ENCODE measurements at regions not wholly inside any gene's neighbourhood (a gene's known extent, or its start where the extent isn't known, plus 50 kb on each side); places are given as distances from the start of the nearest gene placed in this dataset.
A peak's percentile ranks its signal among the peaks of the same experiment; 100 is the strongest.
"Not testable (repeated sequence)": the region's sequence is repeated elsewhere in the genome, so short reads cannot be mapped to it uniquely, and the experiment has no call there.

- DNase-seq, result no peak
These were observed 160.2 kb downstream of the SH2D4B start for GRCh38 chr10:80697926-80698325.

- DNase-seq, result peak in 54 of 56 donors; percentile 14 to 84 (median 58)
These were observed 161.9 kb downstream of the SH2D4B start for GRCh38 chr10:80699602-80700039.

DNA sequence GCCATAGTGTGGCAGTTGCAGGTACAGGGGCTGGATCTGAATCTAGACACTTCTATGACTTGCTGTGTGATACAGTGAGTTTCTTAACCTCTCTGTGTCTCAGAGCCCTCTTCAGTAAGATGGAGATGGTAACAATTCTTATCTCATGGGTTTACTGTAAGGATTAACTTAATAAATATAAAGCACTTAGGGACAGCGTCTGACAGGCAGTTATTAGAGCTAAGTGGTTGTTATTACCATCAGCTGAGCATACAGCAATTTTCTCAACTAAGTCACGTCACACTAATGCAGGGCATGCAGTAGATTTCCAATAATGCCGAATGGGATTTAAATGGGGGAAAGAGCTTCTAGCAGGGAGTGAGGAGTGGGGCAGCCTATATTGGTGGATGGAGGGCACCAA, 162.6 kb downstream of the SH2D4B start:
- no peak for DNase-seq

DNA sequence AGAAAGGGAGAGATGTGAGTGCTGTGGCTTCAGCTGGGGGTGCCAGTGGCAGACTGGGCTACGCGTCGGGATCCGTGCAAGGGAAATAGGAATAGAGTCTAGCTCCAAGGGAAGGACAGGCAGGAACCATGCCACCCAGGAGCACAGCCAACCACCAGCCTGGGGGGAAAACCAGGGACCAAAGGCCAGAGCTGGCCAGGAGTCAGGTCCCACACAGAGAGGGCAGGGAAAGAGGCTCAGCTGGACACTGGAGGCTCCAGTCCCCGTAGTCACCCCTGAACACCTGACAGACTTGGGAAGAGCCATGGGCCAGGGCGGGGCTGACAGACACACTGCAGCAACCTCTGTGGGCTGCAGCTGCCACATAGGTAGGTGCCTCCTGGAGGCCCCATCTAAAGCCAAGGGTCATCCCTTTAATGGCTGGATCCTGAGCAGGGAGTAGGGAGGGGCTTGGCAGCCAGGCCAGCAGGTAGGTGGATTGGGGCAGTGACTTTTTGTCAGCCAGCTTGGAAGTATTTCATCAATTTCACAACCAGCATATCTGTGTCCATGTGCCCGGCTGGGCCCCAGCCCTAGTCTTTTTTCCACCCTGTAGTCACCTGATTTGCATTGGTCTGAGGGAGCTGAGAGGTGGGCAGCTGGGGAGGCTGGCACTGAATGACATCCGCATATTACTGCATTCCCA, 163.2 kb downstream of the SH2D4B start:
- no peak for DNase-seq

DNA sequence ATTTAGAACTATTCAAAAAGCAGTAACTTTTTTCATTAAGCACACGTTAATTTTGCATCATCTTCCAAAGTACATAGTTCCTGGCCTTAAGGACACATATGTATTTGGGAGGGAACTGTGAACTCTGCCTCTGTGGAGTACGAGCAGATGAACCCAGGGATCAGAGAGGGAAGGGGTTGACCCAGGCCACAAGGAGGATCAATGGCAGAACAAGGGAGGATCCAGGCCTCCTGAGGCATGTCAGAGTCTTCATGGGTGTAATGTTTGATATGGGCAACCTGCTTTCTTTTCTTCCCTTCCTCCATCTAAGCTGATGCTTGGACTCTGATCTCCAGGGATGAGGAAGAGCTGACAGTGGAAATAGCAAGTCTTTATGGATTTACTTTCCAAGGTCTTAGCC, 164.0 kb downstream of the SH2D4B start:
- no peak for DNase-seq

DNA sequence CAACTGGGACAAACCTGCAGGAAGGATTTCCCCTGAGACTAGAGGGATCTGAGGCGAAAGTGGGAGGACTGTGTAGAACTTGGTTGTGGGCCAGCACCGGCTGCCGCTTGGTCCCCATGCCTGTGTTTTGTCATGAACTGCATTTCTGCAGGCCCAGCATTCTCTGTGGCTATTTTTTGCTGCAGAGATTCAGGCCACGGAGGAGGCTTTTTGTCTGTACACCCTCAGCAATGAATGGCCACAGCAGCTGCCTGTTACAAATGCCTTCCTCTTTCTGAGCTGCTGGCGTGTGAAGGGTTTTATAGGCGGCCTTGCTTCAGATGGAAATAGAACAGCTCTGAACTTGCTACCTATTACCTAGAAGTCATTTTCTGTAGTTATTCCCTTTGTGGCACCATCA, 164.4 kb downstream of the SH2D4B start:
- DNase-seq, result peak in 21 of 56 donors; percentile 8 to 54 (median 25)

DNA sequence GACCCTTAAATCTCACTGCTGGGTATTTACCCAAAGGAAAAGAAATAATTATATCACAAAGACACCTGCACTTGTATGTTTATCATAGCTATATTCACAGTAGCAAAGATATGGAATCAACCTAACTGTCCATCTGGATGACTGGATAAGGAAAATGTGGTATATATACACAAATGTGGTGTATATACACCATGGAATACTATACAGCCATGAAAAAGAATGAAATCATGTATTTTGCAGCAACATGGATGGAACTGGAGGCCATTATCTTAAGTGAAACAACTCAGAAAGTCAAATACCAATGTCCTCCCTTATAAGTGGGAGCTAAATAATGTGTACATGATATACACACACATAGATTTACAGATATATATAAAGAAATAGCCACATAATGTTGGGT, 168.2 kb downstream of the SH2D4B start:
- no peak for DNase-seq

DNA sequence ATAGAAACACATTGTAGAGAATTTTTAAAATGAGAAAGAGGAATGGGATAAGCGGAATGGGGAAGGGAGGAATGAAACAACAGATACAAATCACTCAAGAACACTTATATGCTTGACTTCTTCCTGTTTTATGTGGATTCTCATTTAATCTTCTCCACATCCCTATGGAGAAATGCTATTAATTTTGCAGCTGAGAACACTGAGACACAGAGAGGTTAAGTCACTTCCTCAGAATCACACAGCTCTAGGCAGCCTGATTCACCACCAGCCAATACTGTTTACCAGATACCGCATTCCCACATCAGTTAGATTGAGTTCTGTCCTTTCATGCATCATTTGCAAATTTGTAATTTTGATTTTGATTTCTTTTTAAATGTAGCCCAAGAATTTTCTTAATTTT, 170.5 kb downstream of the SH2D4B start:
- DNase-seq, result no peak

DNA sequence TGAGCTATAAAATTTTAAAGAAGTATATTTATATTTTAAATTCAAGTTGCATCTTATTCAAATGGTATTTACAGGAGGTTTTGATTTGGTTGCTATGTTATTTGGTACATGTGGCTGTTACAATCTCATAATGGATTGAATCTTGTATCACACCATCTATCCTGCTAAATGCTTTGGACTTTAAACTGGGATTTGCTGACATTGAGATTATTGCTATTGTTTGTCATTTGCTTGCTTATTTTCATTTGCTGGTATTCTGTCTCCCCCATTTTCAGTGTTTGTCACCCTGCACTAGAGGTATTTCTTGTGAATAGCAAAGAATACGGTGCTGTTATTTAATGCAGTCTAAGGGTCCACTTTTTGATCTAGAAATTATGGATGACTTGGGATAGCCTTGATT, 171.1 kb downstream of the SH2D4B start:
- DNase-seq, result no peak

DNA sequence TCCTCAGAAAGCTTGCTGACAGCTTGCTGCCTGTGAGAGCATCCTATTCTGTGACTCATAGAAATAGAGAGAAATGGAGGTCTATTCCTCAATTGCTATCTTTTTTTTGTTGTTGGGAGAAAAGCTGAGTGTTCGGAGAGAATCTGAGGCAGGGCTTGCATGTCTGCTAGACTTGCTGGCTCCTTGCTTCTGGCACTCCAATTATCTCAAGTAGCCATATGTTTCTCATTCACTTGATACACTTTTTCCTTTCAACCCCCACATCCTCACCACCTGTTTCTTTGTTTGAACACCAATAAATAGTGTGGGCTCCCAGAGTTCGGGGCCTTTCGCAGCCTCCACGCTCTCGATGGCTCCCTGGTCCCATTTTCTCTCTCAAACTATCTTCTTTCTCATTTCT, 172.2 kb downstream of the SH2D4B start:
- no peak for DNase-seq

GRCh38 chr10:80713398-80713928, 175.8 kb downstream of the SH2D4B start:
- no peak for DNase-seq

DNA sequence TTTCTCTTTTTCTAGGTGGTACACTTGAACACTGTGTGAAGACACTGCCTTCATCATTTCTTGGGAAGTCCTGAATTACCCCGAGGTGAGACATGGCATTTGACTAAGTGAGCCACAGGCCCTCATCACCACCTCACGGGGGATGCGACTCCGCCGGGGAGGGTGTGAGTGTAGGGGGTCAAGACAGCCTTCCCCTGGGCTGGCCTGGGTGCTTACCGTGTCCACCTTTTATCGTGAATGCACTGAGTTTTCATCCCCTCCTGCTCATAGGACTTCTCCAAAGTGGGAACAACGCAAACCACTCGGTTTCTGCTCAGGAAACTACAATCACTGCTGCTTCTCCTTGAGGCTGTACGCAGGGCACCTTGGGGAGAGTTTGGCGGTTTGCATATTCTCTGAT, 176.9 kb downstream of the SH2D4B start:
- no peak for DNase-seq

- peak in 1 of 56 donors; percentile 16 for DNase-seq
These were observed 180.3 kb downstream of the SH2D4B start for GRCh38 chr10:80718024-80718423.

- no peak for DNase-seq
These were observed 182.2 kb downstream of the SH2D4B start for GRCh38 chr10:80719935-80720334.

GRCh38 chr10:80720549-80720948, 182.8 kb downstream of the SH2D4B start:
- no peak for DNase-seq

DNA sequence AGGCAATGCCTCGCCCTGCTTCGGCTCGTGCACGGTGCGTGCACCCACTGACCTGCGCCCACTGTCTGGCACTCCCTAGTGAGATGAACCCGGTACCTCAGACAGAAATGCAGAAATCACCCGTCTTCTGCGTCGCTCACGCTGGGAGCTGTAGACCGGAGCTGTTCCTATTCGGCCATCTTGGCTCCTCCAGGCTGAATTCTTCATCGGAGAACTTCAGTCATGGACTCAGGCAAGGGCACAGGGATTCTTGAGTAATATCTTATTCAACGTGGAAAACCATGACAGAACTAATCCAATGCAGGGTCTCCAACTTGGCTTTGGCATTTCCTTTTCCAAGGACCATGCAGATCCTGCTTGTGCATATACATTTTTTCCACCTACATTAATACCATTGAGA, 190.7 kb downstream of the SH2D4B start:
- not testable (repeated sequence) for DNase-seq

- no peak for DNase-seq
These were observed 192.2 kb downstream of the SH2D4B start for GRCh38 chr10:80729896-80730295.

DNA sequence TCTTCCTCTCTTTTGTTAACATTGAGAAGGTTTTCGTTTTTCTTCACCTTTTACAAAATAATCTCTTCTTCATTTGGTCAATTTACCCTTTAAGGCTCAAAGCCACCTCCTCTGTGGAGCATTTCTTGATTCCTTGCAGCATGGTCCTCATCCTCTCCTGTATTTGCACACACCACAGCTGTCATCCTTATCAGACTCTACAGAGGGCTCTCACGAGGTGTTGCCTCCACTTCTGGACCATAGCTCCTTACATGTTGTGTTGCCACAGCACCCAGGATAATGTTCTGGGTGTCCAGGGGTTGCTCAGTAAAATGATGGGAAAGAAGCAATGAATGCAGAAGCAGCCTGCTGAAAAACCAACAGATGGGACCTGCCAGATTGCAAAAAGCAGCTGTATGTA, 192.8 kb downstream of the SH2D4B start:
- DNase-seq, result no peak

- no peak for DNase-seq
These were observed 196.9 kb downstream of the SH2D4B start for GRCh38 chr10:80734589-80734988.

- DNase-seq, result no peak
These were observed 199.5 kb downstream of the SH2D4B start for GRCh38 chr10:80737209-80737608.

DNA sequence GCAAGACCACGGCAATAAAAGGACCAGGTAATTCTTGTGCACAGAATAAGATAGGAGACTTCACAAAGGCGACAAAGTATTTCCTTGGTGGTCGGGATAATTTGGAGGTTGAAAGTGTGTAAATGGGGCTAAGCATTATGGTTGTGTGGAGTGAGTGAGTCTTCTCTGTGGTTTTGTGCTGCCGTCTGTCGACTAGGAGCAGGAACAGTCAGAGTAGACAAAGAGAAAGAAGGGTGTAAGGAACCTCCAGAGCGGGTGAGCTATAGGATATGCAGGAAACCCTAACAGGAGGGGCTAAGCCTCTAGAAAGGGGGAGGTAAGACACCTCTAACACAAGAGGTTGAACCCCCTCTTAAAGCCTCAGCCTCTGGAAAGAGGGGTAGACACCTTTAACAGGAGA, 201.6 kb downstream of the SH2D4B start:
- no peak for DNase-seq

DNA sequence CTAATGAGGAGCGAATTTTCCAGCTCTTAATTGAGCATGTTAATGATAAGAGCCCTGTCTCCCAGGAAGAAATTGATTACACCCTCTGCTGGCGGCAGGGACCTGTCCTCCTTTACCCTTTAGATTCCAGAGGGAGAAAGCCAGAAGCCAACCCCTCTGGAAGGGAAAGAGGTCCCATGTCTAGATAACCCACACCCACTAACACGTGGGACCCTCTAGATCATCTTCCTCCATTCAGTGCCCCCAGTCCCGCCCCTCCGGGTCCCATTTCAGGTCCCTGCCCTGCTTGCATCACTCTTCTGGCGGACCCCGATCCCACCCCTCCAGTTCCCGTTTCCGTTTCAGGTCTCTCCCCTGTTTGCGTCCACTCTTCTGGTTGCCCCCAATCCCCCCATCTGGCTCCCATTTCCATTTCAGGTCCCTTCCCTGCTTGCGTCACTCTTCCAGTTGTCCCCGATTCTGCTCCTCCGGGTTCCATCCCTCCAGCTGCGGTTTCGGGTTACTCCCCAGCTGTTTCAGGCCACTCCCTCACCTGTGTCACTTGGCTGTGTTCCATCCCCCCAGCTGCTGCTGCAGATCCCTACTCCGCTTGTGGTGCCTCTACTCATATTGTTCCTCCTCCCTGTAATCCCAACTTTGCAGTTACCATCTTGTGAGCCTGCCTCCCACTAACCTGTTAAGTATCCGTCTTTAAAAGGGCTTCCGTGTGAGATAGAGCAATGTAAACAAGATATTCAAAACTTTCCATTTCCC, 202.4 kb downstream of the SH2D4B start:
- no peak for DNase-seq

- DNase-seq, result no peak
These were observed 203.6 kb downstream of the SH2D4B start for GRCh38 chr10:80741278-80741677.
